Right lobe of liver (tissue), 6 donors: ENCODE measurements at regions not wholly inside any gene's neighbourhood (a gene's known extent, or its start where the extent isn't known, plus 50 kb on each side); places are given as distances from the start of the nearest gene placed in this dataset.
"Not testable (repeated sequence)": the region's sequence is repeated elsewhere in the genome, so short reads cannot be mapped to it uniquely, and the experiment has no call there.

Experiments used
- ATAC-seq, 4 donors: fragments of 200-7000 bp; cut with Tn5 transposase; one replicate each; pipeline ENCODE4 v1.9.1; 2020; ENCODE audit warnings: mild to moderate bottlenecking in 4 of 4, moderate library complexity in 4 of 4
- DNase-seq, 3 donors: peaks; one replicate each; pipeline ENCODE4 v3.0.0-alpha.2; 2020
- H3K27ac ChIP-seq, 3 donors: fragments of 200-600 bp; one replicate each; pipeline ENCODE4 v1.8.0; 2022
- H3K27me3 ChIP-seq, 2 donors: fragments of 200-600 bp; one replicate each; pipeline ENCODE4 v1.8.0; 2022
- H3K36me3 ChIP-seq, 4 donors: fragments of 200-600 bp; sonication (generic) in 1 of 4; one replicate each; pipeline versions ENCODE4 v1.5.1 to v1.8.0; 2017 to 2022; ENCODE audit warnings: control low read depth in 1 of 4
- H3K4me1 ChIP-seq, 4 donors: fragments of 200-600 bp; sonication (generic) in 1 of 4; one replicate each; pipeline versions ENCODE4 v1.5.1 to v1.8.0; 2017 to 2022; ENCODE audit warnings: control low read depth in 1 of 4
- H3K4me3 ChIP-seq, 3 donors: fragments of 200-600 bp; one replicate each; pipeline ENCODE4 v1.8.0; 2022
- H3K9me3 ChIP-seq, 4 donors: fragments of 200-600 bp; sonication (generic) in 1 of 4; one replicate each; pipeline versions ENCODE4 v1.5.1 to v1.8.0; 2017 to 2022; ENCODE audit warnings: control low read depth in 1 of 4
- POLR2A ChIP-seq: fragments of 450-650 bp; IDR thresholded peaks from one replicate; pipeline ENCODE4 v1.6.1; 2017; ENCODE audit warnings: antibody characterized with exemption, mild to moderate bottlenecking
- WGBS: methylation state at CpG from one replicate; pipeline ENCODE4 v1.1.6; 2018; ENCODE audit warnings: low coverage, low lambda C conversion rate; ENCODE audit not compliant: insufficient coverage; ENCODE audit errors: missing lambda C conversion rate; 5-methylcytosine and 5-hydroxymethylcytosine counted together
- intact Hi-C, 2 donors: fragments of 100-400 bp; cut with DNase I; formaldehyde crosslinking; loops; one replicate each; pipeline versions ENCODE4 v1.11.2 to v1.14.1; 2022
- TF ChIP-seq, protein P1 (sequence below), 4 donors: fragments of 200-600 bp in 3 of 4; fragments of 450-650 bp in 1 of 4; IDR thresholded peaks; one replicate each; pipeline versions ENCODE4 v1.5.1 to v1.8.0; 2016 to 2022; ENCODE audit warnings: antibody characterized with exemption in 4 of 4, mild to moderate bottlenecking in 2 of 4
- donor health status: DM: no; HTN: yes; CAD: no.
- donor health status: DM: no; HTN: no; CAD: no.
- donor health status: DM: no; HTN: no; CAD: no.
- donor health status: DM: no; HTN: yes; CAD: no.
- donor health status: DM: no; HTN: yes; CAD: no.

DNA sequence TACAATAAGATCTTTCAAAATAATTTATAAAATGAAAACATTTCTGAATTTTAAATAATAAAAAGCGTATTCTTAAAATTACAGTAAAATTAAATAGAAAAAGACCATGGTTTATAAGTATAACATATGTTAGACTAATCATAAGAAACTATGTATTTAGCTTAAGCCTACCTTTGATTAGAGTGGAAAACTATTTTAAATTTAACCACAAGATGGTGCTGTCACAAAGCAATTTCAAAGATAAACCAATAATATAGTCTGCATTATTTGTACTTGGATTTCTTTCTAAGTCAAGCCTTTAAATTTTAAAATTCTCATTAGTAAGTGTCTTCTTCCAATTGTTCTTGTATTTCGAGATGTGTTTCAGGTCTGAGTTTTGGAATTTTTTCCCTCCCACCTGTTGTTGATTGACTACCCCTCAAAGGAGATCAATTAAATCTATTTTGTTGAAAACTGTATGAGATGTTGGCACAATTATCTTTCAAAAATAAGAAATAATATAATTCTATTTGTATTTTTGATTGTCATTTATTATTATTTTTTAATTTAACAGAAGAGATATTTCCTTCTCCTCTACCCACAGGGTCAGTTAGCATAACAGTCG is 459.8 kb downstream of the KCNT2 start:
- ATAC-seq: peak in 2 of 4 donors; percentile 20 to 30
- H3K36me3 ChIP-seq: no peaks in the 10 kb centered on the region
- 30% methylated on average over 3 of the region's 3 CpGs for WGBS
- DNase-seq: no peak
- H3K27ac ChIP-seq: no peak overlapping the region
- peaks cover 0 to 8% (median 0%) of the 10 kb centered on the region in 4 donors for H3K4me1 ChIP-seq
- intact Hi-C loops: no loop called here
- H3K27me3 ChIP-seq: no peaks in the 10 kb centered on the region
- TF ChIP-seq, protein P1, sequence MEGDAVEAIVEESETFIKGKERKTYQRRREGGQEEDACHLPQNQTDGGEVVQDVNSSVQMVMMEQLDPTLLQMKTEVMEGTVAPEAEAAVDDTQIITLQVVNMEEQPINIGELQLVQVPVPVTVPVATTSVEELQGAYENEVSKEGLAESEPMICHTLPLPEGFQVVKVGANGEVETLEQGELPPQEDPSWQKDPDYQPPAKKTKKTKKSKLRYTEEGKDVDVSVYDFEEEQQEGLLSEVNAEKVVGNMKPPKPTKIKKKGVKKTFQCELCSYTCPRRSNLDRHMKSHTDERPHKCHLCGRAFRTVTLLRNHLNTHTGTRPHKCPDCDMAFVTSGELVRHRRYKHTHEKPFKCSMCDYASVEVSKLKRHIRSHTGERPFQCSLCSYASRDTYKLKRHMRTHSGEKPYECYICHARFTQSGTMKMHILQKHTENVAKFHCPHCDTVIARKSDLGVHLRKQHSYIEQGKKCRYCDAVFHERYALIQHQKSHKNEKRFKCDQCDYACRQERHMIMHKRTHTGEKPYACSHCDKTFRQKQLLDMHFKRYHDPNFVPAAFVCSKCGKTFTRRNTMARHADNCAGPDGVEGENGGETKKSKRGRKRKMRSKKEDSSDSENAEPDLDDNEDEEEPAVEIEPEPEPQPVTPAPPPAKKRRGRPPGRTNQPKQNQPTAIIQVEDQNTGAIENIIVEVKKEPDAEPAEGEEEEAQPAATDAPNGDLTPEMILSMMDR (IDR thresholded peaks at IDR 0.05): peak; percentile 50 to 74 (median 70)
- TF ChIP-seq POLR2A: no peak
- no peaks in the 10 kb centered on the region for H3K9me3 ChIP-seq
- H3K4me3 ChIP-seq: no peak overlapping the region

DNA sequence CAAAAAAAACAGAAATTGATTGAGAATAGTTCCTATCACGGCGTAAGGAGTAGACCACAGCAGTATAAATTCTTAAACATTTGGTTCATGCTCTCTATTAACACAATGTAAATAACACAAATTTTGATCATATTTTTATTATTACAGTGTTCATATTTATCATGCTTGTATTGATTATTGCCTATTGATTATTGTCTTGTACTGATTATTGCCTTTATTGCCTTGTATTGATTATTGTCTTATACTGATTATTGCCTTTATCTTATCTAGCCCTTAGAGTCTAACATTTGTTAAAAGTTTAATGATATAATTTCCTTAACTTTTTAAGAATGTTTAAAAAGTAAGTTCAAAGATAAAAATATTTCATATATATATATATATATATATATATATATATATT is 460.7 kb downstream of the KCNT2 start:
- Histone ChIP-seq H3K36me3 (no peaks in the 10 kb centered on the region), H3K27ac (no peak overlapping the region), H3K4me1 (peaks cover 0 to 8% (median 0%) of the 10 kb centered on the region in 4 donors), H3K4me3 (no peak overlapping the region), H3K9me3 (no peaks in the 10 kb centered on the region), H3K27me3 (no peaks in the 10 kb centered on the region)
- ATAC-seq (no peak), DNase-seq (no peak)
- 93% methylated on average over 2 of the region's 2 CpGs for WGBS
- intact Hi-C loops: no loop called here
- TF ChIP-seq, protein P1 (IDR thresholded peaks at IDR 0.05): no peak
- no peak for TF ChIP-seq POLR2A

- DNase-seq, intact Hi-C loops, H3K9me3 ChIP-seq, H3K4me1 ChIP-seq, H3K36me3 ChIP-seq, H3K4me3 ChIP-seq, ATAC-seq, H3K27ac ChIP-seq, H3K27me3 ChIP-seq: not testable (repeated sequence)
- WGBS: 95% methylated on average over 5 of the region's 5 CpGs
These were observed 463.1 kb downstream of the KCNT2 start for GRCh38 chr1:196145151-196145550.

DNA sequence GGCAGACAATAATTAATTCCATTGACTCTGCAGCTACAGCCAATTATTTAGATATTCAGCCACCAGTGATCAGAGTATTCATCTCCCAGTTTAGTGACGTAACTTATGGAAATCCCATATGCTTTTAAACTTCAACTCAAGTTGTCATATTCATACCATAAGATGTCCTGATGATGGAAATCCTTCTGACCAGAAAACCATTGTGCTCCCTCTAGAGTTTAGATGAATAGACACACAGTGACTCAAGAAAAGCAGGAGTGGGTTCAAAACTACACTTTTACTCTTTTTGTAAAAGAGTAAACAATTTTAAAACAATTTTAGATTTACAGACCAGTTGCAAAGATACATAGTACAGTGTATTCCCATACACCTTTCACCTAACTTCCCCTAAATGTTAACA is 463.7 kb downstream of the KCNT2 start:
- no peaks in the 10 kb centered on the region for H3K36me3 ChIP-seq
- peaks cover 0 to 8% (median 0%) of the 10 kb centered on the region in 4 donors for H3K4me1 ChIP-seq
- WGBS: 50% methylated on average over 1 of the region's 1 CpG
- H3K4me3 ChIP-seq: no peak overlapping the region
- H3K27ac ChIP-seq: no peak overlapping the region
- ATAC-seq (no peak), DNase-seq (no peak)
- no peaks in the 10 kb centered on the region for H3K27me3 ChIP-seq
- TF ChIP-seq, protein P1 (IDR thresholded peaks at IDR 0.05): no peak
- no peak for TF ChIP-seq POLR2A
- no peaks in the 10 kb centered on the region for H3K9me3 ChIP-seq
- intact Hi-C loops: no loop called here

DNA sequence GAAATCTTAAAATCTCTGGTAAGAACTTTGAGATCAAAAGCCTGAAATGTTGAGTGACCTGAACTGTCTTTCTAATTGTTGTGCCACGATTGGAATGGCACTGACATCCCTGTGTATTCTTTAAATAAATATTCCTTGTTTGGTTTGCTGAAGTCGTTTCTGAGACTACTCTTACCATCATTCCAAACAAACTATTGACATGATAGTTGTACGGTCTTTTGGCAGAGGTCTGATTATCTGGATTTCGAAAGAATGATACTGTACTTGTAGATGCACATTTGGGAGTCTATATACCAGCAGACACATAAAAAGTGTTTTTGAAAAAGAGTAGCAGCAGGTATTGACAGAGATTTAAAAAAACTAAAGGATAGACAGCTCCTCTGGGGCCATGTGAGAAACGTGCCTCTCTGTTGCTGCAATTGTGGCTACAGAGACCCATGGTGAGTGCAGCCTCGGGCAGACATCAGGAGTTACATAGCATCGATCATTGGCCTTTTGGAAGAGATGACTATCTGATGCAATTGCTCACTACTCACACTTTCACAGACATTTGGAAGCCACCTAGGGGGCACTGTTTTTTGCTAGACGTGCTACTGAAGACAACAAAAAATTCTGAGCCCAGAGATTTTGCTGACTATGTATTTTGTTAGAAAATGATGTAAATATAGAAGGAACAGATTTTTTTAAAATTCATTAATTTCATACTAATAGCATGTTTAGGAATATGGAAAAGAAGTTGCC is 464.5 kb downstream of the KCNT2 start:
- ATAC-seq (peak; percentile 93 to 98 (median 93)), DNase-seq (peak; percentile 26 to 55 (median 53))
- H3K9me3 ChIP-seq: no peaks in the 10 kb centered on the region
- intact Hi-C loops: no loop called here
- H3K4me3 ChIP-seq: no peak overlapping the region
- peaks cover 0 to 8% (median 0%) of the 10 kb centered on the region in 4 donors for H3K4me1 ChIP-seq
- 26% methylated on average over 8 of the region's 8 CpGs for WGBS
- H3K36me3 ChIP-seq: no peaks in the 10 kb centered on the region
- H3K27me3 ChIP-seq: no peaks in the 10 kb centered on the region
- TF ChIP-seq, protein P1 (IDR thresholded peaks at IDR 0.05): peak; percentile 30 to 52 (median 38)
- no peak for TF ChIP-seq POLR2A
- no peak overlapping the region for H3K27ac ChIP-seq
